HCT116 (cell line): ENCODE measurements at regions not wholly inside any gene's neighbourhood (a gene's known extent, or its start where the extent isn't known, plus 50 kb on each side); places are given as distances from the start of the nearest gene placed in this dataset.

Experiments used
- ATAC-seq: fragments of 200-7000 bp; cut with Tn5 transposase; 2 replicates; pipeline ENCODE4 v1.9.1; 2020; ENCODE audit warnings: mild to moderate bottlenecking, moderate library complexity
- BruUV-seq: library from RNA; stranded (reverse); fragments of 400-500 nt; replicated peaks from 2 replicates; lab custom pipeline; 2021; lab: Mats Ljungman, UMichigan
- CTCF ChIA-PET: fragments of 300-600 bp; sonication (Branson Sonifier 250); formaldehyde crosslinking; loops from one replicate; lab custom pipeline; 2021; ENCODE audit warnings: antibody characterized with exemption; lab: Charles Lee
- POLR2A ChIA-PET: fragments of 300-600, 350-600 bp; sonication (Branson Sonifier 250); formaldehyde crosslinking; loops from one replicate; lab custom pipeline; 2021; ENCODE audit warnings: antibody characterized with exemption; lab: Charles Lee
- RAD21 ChIA-PET, 2 experiments: fragments of 300-600 bp; sonication (Branson Sonifier 250); formaldehyde crosslinking; loops; one replicate each; lab custom pipeline; 2023; ENCODE audit warnings: low total read pairs in 2 of 2; ENCODE audit not compliant: uncharacterized antibody in 2 of 2, unreplicated experiment in 2 of 2, low non-redundant PET in 1 of 2; lab: Charles Lee
- DNase-seq: peaks from one replicate; pipeline ENCODE4 v3.0.0-alpha.2; 2010; ENCODE audit warnings: low read depth, low spot score
- H2AFZ ChIP-seq: fragments of 200-600 bp; shearing (Covaris generic), sonication (generic); 2 replicates; pipeline ENCODE4 v1.6.1; 2017; ENCODE audit warnings: low read depth, mixed run types, mixed read lengths, antibody characterized with exemption, low read length; ENCODE audit not compliant: poor library complexity, severe bottlenecking
- H3K27ac ChIP-seq: 2 replicates; pipeline ENCODE4 v1.5.1; 2012; ENCODE audit warnings: low read depth, low read length
- H3K27me3 ChIP-seq: fragments of 200-600 bp; sonication (generic); 2 replicates; pipeline ENCODE4 v1.6.1; 2016; ENCODE audit warnings: mixed run types, low read length, mixed read lengths; ENCODE audit not compliant: insufficient read depth
- H3K36me3 ChIP-seq, 2 experiments: fragments of 200-500 bp in 1 of 2; fragments of 200-600 bp in 1 of 2; sonication (Bioruptor generic) in 1 of 2; sonication (generic) in 1 of 2; 2 replicates each; pipeline versions ENCODE4 v1.5.1 to v1.6.1; 2014 to 2016; ENCODE audit warnings: low read length in 2 of 2, inconsistent platforms in 1 of 2, mixed read lengths in 1 of 2, mixed run types in 1 of 2; ENCODE audit not compliant: insufficient read depth in 2 of 2, control insufficient read depth in 1 of 2
- H3K4me1 ChIP-seq, 2 experiments: fragments of 200-600 bp in 1 of 2; sonication (generic) in 1 of 2; 2 replicates each; pipeline versions ENCODE4 v1.5.1 to v1.6.1; 2012 to 2017; ENCODE audit warnings: low read length in 2 of 2, inconsistent platforms in 1 of 2, mild to moderate bottlenecking in 1 of 2, mixed read lengths in 1 of 2, mixed run types in 1 of 2, moderate library complexity in 1 of 2; ENCODE audit not compliant: insufficient read depth in 2 of 2, control insufficient read depth in 1 of 2
- H3K4me2 ChIP-seq: fragments of 200-600 bp; sonication (generic); 2 replicates; pipeline ENCODE4 v1.6.1; 2017; ENCODE audit warnings: mixed run types, low read length, mixed read lengths
- H3K4me3 ChIP-seq, 2 experiments: fragments of 200-600 bp in 1 of 2; sonication (generic) in 1 of 2; replicated peaks in 1 of 2; 2 replicates each; pipeline ENCODE4 v1.5.1; 2011 to 2016; ENCODE audit warnings: low read length in 2 of 2, control low read depth in 1 of 2, low read depth in 1 of 2, mild to moderate bottlenecking in 1 of 2, mixed read lengths in 1 of 2, mixed run types in 1 of 2
- H3K79me2 ChIP-seq: fragments of 200-600 bp; sonication (generic); 2 replicates; pipeline ENCODE4 v1.6.1; 2017; ENCODE audit warnings: mild to moderate bottlenecking, mixed run types, low read length, moderate library complexity, mixed read lengths; ENCODE audit not compliant: insufficient read depth
- H3K9ac ChIP-seq: fragments of 200-600 bp; sonication (generic); 2 replicates; pipeline ENCODE4 v1.6.1; 2016; ENCODE audit warnings: low read length, mixed read lengths
- H3K9me2 ChIP-seq: fragments of 200-600 bp; sonication (generic), shearing (Covaris generic); 2 replicates; pipeline ENCODE4 v1.6.1; 2017; ENCODE audit warnings: mixed run types, mild to moderate bottlenecking, moderate library complexity; ENCODE audit not compliant: insufficient read depth
- H3K9me3 ChIP-seq, 2 experiments: fragments of 200-500 bp in 1 of 2; fragments of 200-600 bp in 1 of 2; sonication (Bioruptor generic) in 1 of 2; sonication (generic) in 1 of 2; 2 replicates each; pipeline ENCODE4 v1.6.1; 2014 to 2017; ENCODE audit warnings: low read length in 2 of 2, mixed read lengths in 2 of 2, inconsistent platforms in 1 of 2, low read depth in 1 of 2, mild to moderate bottlenecking in 1 of 2, mixed run types in 1 of 2, moderate library complexity in 1 of 2; ENCODE audit not compliant: control insufficient read depth in 1 of 2, insufficient read depth in 1 of 2
- H4K20me1 ChIP-seq: fragments of 200-600 bp; sonication (generic), shearing (Covaris generic); 2 replicates; pipeline ENCODE4 v1.6.1; 2017; ENCODE audit warnings: mixed run types, mild to moderate bottlenecking, moderate library complexity; ENCODE audit not compliant: insufficient read depth
- FOSL1 ChIP-seq: IDR thresholded peaks from 2 replicates; pipeline ENCODE4 v1.6.1; 2012; ENCODE audit warnings: low read depth
- intact Hi-C: fragments of 100-400 bp; cut with micrococcal nuclease; formaldehyde crosslinking; loops from 2 replicates; pipeline ENCODE4 v1.10.0; 2022
- TF ChIP-seq, protein P1 (sequence below): IDR thresholded peaks from 2 replicates; pipeline ENCODE4 v1.6.1; 2012

DNA sequence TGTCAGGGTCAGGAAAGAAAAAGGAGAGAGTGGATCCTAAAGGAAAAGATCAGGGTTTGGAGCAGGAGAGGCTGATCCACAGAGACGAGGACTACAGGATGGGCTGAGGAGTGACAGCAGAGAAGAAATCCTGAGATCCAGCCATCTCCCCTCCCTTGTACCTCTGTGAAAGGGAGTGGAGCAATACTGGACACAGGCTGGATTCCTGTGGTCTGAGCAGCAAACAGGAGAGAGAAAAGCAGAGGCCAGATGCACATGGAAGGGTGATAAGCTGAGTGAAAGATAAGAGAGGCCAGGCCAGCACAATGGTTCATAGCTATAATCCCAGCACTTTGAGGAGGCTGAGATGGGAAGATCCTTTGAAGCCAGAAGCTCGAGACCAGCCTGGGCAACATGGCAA lies 472.1 kb upstream of the TSHZ3 start:
- H3K27me3 ChIP-seq, result no peaks in the 10 kb centered on the region
- no peak for DNase-seq
- ChIA-PET CTCF (no interaction called here), RAD21 (no interaction called here), POLR2A (no interaction called here)
- H3K9ac ChIP-seq, result no peak overlapping the region
- no peak overlapping the region for H3K4me2 ChIP-seq
- no peaks in the 10 kb centered on the region for H3K9me2 ChIP-seq
- no peaks in the 10 kb centered on the region for H4K20me1 ChIP-seq
- no peak for ATAC-seq
- H3K4me3 ChIP-seq, result no peak overlapping the region
- intact Hi-C loops, result no loop called here
- BruUV-seq, result no TSS peak
- H3K79me2 ChIP-seq, result no peaks in the 10 kb centered on the region
- peaks cover 1 to 15% of the 10 kb centered on the region in 2 experiments; a peak in 2 of 4 replicates for H3K9me3 ChIP-seq
- no peaks in the 10 kb centered on the region for H3K4me1 ChIP-seq
- no peak overlapping the region for H3K27ac ChIP-seq
- no peaks in the 10 kb centered on the region for H3K36me3 ChIP-seq
- TF ChIP-seq FOSL1, result no peak
- H2AFZ ChIP-seq, result no peak overlapping the region

DNA sequence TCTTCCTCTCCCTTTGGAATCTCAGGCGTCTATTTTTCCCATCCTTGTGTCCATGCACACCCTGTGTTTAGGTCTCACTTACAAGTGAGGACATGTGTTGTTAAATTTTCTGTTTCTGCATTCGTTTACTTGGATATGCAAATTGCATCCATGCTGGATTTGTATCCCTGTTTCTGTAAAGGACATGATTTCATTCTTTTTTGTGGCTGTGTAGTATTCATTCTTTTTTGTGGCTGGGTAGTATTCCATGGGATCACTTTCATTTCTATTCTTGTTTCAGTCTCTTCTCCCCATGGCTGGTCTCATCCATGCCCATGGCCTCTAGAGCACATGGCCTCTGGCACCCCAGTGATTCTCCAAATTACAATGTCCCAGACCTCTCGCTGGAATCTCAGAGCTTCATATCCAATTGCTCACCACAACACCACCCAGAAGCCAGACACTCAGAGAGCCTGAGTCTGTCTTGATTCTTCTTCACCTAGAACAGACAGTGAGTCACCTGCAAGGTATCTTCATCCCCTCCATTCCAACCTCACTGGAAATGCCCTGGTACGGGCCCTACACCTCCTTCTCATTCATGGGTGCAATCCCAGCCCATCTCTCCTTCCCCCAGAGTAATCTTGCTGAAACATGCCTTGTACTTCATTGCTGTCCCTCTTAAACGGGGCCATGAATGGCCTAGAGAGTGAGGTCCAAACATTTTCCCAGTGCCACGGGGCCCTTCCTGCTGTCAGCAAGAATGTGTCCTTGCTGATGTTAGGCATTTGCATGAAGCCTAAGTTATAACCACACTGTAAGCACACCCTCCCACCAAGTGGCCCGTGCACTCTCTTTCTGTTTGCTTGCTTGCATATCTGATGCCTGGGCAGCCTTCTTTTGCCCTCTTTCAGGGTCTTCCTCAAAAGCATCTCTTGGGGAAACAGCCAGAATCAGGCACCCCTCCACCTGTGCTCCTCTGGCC lies 476.2 kb upstream of the TSHZ3 start:
- ATAC-seq, result no peak
- Histone ChIP-seq H3K9me3 (peaks cover 4 to 14% of the 10 kb centered on the region in 2 experiments; a peak in 2 of 4 replicates), H3K79me2 (no peaks in the 10 kb centered on the region), H3K36me3 (no peaks in the 10 kb centered on the region), H3K4me3 (no peak overlapping the region), H4K20me1 (no peaks in the 10 kb centered on the region), H2AFZ (no peak overlapping the region), H3K4me2 (no peak overlapping the region), H3K27ac (no peak overlapping the region), H3K9me2 (no peaks in the 10 kb centered on the region), H3K27me3 (no peaks in the 10 kb centered on the region), H3K9ac (no peak overlapping the region), H3K4me1 (no peaks in the 10 kb centered on the region)
- intact Hi-C loops, result no loop called here
- TF ChIP-seq, protein P1, sequence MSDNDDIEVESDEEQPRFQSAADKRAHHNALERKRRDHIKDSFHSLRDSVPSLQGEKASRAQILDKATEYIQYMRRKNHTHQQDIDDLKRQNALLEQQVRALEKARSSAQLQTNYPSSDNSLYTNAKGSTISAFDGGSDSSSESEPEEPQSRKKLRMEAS, result no peak
- RAD21 ChIA-PET, result no interaction called here
- no TSS peak for BruUV-seq
- CTCF ChIA-PET, result no interaction called here
- POLR2A ChIA-PET, result no interaction called here
- DNase-seq, result no peak
